OCI-LY7 (cell line): ENCODE measurements at regions not wholly inside any gene's neighbourhood (a gene's known extent, or its start where the extent isn't known, plus 50 kb on each side); places are given as distances from the start of the nearest gene placed in this dataset.

Source experiments
- BruUV-seq: library from RNA; stranded (reverse); fragments of 400-500 nt; replicated peaks from 2 replicates; lab custom pipeline; 2021; lab: Mats Ljungman, UMichigan
- CTCF ChIA-PET: fragments of 300-600 bp; sonication (Branson Sonifier 250); formaldehyde crosslinking; loops from one replicate; lab custom pipeline; 2022; ENCODE audit warnings: antibody characterized with exemption; ENCODE audit not compliant: unreplicated experiment; lab: Charles Lee
- POLR2A ChIA-PET: fragments of 300-600 bp; sonication (Branson Sonifier 250); formaldehyde crosslinking; loops from one replicate; lab custom pipeline; 2022; ENCODE audit warnings: antibody characterized with exemption; lab: Charles Lee
- DNase-seq: peaks from one replicate; pipeline ENCODE4 v3.0.0-alpha.2; 2015; ENCODE audit warnings: low spot score
- H2AFZ ChIP-seq: fragments of 200-600 bp; sonication (generic), shearing (Covaris generic); 2 replicates; pipeline ENCODE4 v1.6.1; 2014; ENCODE audit warnings: mild to moderate bottlenecking, antibody characterized with exemption, low read length, moderate library complexity
- H3K27ac ChIP-seq: fragments of 200-600 bp; sonication (generic); 2 replicates; pipeline ENCODE4 v1.5.1; 2014; ENCODE audit warnings: mixed run types, low read depth, mild to moderate bottlenecking, moderate library complexity, low read length, inconsistent platforms; ENCODE audit not compliant: poor library complexity, severe bottlenecking
- H3K36me3 ChIP-seq: fragments of 200-600 bp; sonication (generic); 2 replicates; pipeline ENCODE4 v1.6.1; 2014; ENCODE audit warnings: mild to moderate bottlenecking, antibody characterized with exemption, low read length, moderate library complexity, mixed read lengths; ENCODE audit not compliant: insufficient read depth
- H3K4me1 ChIP-seq: fragments of 200-600 bp; sonication (generic); 2 replicates; pipeline ENCODE4 v1.5.1; 2014; ENCODE audit warnings: mild to moderate bottlenecking, low read length; ENCODE audit not compliant: insufficient read depth, poor library complexity, severe bottlenecking
- H3K4me2 ChIP-seq: fragments of 200-600 bp; sonication (generic); 2 replicates; pipeline ENCODE4 v1.6.1; 2014; ENCODE audit warnings: mild to moderate bottlenecking, low read length
- H3K4me3 ChIP-seq: fragments of 200-600 bp; sonication (generic); 2 replicates; pipeline ENCODE4 v1.5.1; 2014; ENCODE audit warnings: mild to moderate bottlenecking, low read depth, low read length; ENCODE audit not compliant: poor library complexity, severe bottlenecking
- H3K79me2 ChIP-seq: fragments of 200-600 bp; sonication (generic); 2 replicates; pipeline ENCODE4 v1.6.1; 2016; ENCODE audit warnings: low read depth, mild to moderate bottlenecking, low read length, moderate library complexity, mixed read lengths; ENCODE audit not compliant: insufficient read depth
- H3K9me2 ChIP-seq: fragments of 200-600 bp; sonication (generic); 2 replicates; pipeline ENCODE4 v1.6.1; 2016; ENCODE audit warnings: mild to moderate bottlenecking, low read length, mixed read lengths; ENCODE audit not compliant: insufficient read depth
- H3K9me3 ChIP-seq: fragments of 200-600 bp; sonication (generic); 2 replicates; pipeline ENCODE4 v1.6.1; 2014; ENCODE audit warnings: mild to moderate bottlenecking, mixed run types, low read length, mixed read lengths
- H4K20me1 ChIP-seq: fragments of 200-600 bp; sonication (generic); 2 replicates; pipeline ENCODE4 v1.6.1; 2014; ENCODE audit warnings: mild to moderate bottlenecking, antibody characterized with exemption, low read length, moderate library complexity, mixed read lengths; ENCODE audit not compliant: insufficient read depth
- CTCF ChIP-seq: fragments of 200-600 bp; sonication (generic); conservative IDR thresholded peaks from 2 replicates; pipeline ENCODE4 v1.5.1; 2014; ENCODE audit warnings: mild to moderate bottlenecking, antibody characterized with exemption, low read length, moderate library complexity, mixed read lengths
- EZH2phosphoT487 ChIP-seq: fragments of 200-600 bp; sonication (generic); IDR thresholded peaks from 2 replicates; pipeline ENCODE4 v1.6.1; 2018; ENCODE audit warnings: low read depth, borderline replicate concordance, mild to moderate bottlenecking, mixed run types, antibody characterized with exemption, low read length, moderate library complexity, mixed read lengths
- intact Hi-C: fragments of 100-400 bp; cut with micrococcal nuclease; formaldehyde crosslinking; loops from one replicate; pipeline ENCODE4 v1.10.0; 2022; ENCODE audit not compliant: unreplicated experiment

- ChIA-PET CTCF (no interaction called here), POLR2A (interaction anchor here (0.6 to 1.1 kb wide), 2 partner anchors 12 to 1107 kb away, joined by 3 read pairs; no protein-coding TSS in a partner anchor)
- BruUV-seq, result no TSS peak
- Histone ChIP-seq H3K9me3 (no peaks in the 10 kb centered on the region), H3K79me2 (no peaks in the 10 kb centered on the region), H3K4me2 (no peak overlapping the region), H2AFZ (no peak overlapping the region), H3K4me1 (no peaks in the 10 kb centered on the region), H3K9me2 (no peaks in the 10 kb centered on the region), H3K27ac (no peak overlapping the region), H3K4me3 (no peak overlapping the region), H4K20me1 (no peaks in the 10 kb centered on the region), H3K36me3 (no peaks in the 10 kb centered on the region)
- TF ChIP-seq EZH2phosphoT487 (no peak), CTCF (no peak)
- intact Hi-C loops, result no loop called here
- no peak for DNase-seq
Observed at GRCh38 chr6:91654793-91655192, 1067.9 kb upstream of the MAP3K7 start.

GRCh38 chr6:91654357-91654756 is 1067.5 kb upstream of the MAP3K7 start:
- Histone ChIP-seq H3K4me2 (no peak overlapping the region), H3K79me2 (no peaks in the 10 kb centered on the region), H2AFZ (no peak overlapping the region), H3K9me3 (no peaks in the 10 kb centered on the region), H3K4me3 (no peak overlapping the region), H3K9me2 (no peaks in the 10 kb centered on the region), H3K27ac (no peak overlapping the region), H3K36me3 (no peaks in the 10 kb centered on the region), H4K20me1 (no peaks in the 10 kb centered on the region), H3K4me1 (no peaks in the 10 kb centered on the region)
- no peak for TF ChIP-seq CTCF
- no peak for TF ChIP-seq EZH2phosphoT487
- ChIA-PET POLR2A (interaction anchor here (0.6 to 1.1 kb wide), 2 partner anchors 12 to 1108 kb away, joined by 3 read pairs; no protein-coding TSS in a partner anchor), CTCF (no interaction called here)
- intact Hi-C loops, result no loop called here
- no TSS peak for BruUV-seq
- DNase-seq, result no peak

- Histone ChIP-seq H3K4me2 (no peak overlapping the region), H2AFZ (no peak overlapping the region), H3K36me3 (no peaks in the 10 kb centered on the region), H3K79me2 (no peaks in the 10 kb centered on the region), H3K9me3 (no peaks in the 10 kb centered on the region), H3K9me2 (no peaks in the 10 kb centered on the region), H3K4me3 (no peak overlapping the region), H4K20me1 (no peaks in the 10 kb centered on the region), H3K27ac (no peak overlapping the region), H3K4me1 (no peaks in the 10 kb centered on the region)
- POLR2A ChIA-PET, result interaction anchor here (0.6 to 1.1 kb wide), 2 partner anchors 12 to 1108 kb away, joined by 3 read pairs; no protein-coding TSS in a partner anchor
- CTCF ChIA-PET, result no interaction called here
- no peak for DNase-seq
- no peak for TF ChIP-seq CTCF
- TF ChIP-seq EZH2phosphoT487, result no peak
- BruUV-seq, result no TSS peak
- intact Hi-C loops, result no loop called here
Observed at GRCh38 chr6:91653895-91654294, 1067.0 kb upstream of the MAP3K7 start.
